Thoracic aorta (tissue), 2 donors: ENCODE measurements at regions not wholly inside any gene's neighbourhood (a gene's known extent, or its start where the extent isn't known, plus 50 kb on each side); places are given as distances from the start of the nearest gene placed in this dataset.
A peak's percentile ranks its signal among the peaks of the same experiment; 100 is the strongest.
"Not testable (repeated sequence)": the region's sequence is repeated elsewhere in the genome, so short reads cannot be mapped to it uniquely, and the experiment has no call there.

Source experiments
- ATAC-seq: fragments of 150-250 bp; one replicate; pipeline ENCODE4 v1.8.0; 2017; ENCODE audit warnings: low read depth; ENCODE audit not compliant: insufficient number of reproducible peaks, low FRiP score
- DNase-seq: peaks from one replicate; pipeline ENCODE4 v3.0.0-alpha.2; 2020; ENCODE audit warnings: low spot score
- H3K27ac ChIP-seq, 2 donors: fragments of 200-600 bp; sonication (generic); 1 replicate in 1 of 2; 2 replicates in 1 of 2; pipeline ENCODE4 v1.5.1; 2016; ENCODE audit warnings: mild to moderate bottlenecking in 2 of 2, moderate library complexity in 2 of 2
- H3K27me3 ChIP-seq: fragments of 200-600 bp; sonication (generic); replicated peaks from 2 replicates; pipeline ENCODE4 v1.6.0; 2016; ENCODE audit warnings: mild to moderate bottlenecking; ENCODE audit not compliant: insufficient read depth
- H3K36me3 ChIP-seq: fragments of 200-600 bp; sonication (generic); one replicate; pipeline ENCODE4 v1.5.1; 2016
- H3K4me1 ChIP-seq, 2 donors: fragments of 200-600 bp; sonication (generic); 1 replicate in 1 of 2; 2 replicates in 1 of 2; pipeline versions ENCODE4 v1.5.1 to v1.6.0; 2016; ENCODE audit warnings: low read depth in 2 of 2, mild to moderate bottlenecking in 1 of 2; ENCODE audit not compliant: control insufficient read depth in 1 of 2
- H3K4me3 ChIP-seq: fragments of 200-600 bp; sonication (generic); 2 replicates; pipeline ENCODE4 v1.5.1; 2016; ENCODE audit warnings: mild to moderate bottlenecking
- H3K9me3 ChIP-seq: fragments of 200-600 bp; sonication (generic); 2 replicates; pipeline ENCODE4 v1.5.1; 2016
- TF ChIP-seq, protein P1 (sequence below): fragments of 200-600 bp; sonication (generic); IDR thresholded peaks from one replicate; pipeline ENCODE4 v1.5.1; 2019; ENCODE audit warnings: antibody characterized with exemption

DNA sequence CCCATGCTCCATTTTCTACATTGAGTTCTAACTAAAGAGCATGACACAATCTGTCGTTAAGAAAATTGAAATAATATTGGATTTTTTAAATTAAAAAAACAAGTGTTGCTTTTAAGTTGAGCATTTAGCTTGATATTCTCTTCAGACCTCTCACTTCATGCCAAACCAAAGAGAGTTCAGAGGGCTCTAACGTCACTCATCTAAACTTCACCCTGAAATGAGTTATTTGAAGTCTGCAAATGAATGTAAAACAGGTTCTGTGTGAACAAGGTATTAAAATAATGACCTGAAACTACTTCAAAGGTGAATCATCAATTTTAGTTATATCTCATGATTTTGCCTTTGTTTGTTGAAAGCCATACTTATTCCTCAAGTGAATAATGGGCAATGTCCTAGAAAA lies 61.8 kb downstream of the MRPL57 start:
- no peaks in the 10 kb centered on the region for H3K36me3 ChIP-seq
- TF ChIP-seq, protein P1, sequence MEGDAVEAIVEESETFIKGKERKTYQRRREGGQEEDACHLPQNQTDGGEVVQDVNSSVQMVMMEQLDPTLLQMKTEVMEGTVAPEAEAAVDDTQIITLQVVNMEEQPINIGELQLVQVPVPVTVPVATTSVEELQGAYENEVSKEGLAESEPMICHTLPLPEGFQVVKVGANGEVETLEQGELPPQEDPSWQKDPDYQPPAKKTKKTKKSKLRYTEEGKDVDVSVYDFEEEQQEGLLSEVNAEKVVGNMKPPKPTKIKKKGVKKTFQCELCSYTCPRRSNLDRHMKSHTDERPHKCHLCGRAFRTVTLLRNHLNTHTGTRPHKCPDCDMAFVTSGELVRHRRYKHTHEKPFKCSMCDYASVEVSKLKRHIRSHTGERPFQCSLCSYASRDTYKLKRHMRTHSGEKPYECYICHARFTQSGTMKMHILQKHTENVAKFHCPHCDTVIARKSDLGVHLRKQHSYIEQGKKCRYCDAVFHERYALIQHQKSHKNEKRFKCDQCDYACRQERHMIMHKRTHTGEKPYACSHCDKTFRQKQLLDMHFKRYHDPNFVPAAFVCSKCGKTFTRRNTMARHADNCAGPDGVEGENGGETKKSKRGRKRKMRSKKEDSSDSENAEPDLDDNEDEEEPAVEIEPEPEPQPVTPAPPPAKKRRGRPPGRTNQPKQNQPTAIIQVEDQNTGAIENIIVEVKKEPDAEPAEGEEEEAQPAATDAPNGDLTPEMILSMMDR = no peak
- no peak for ATAC-seq
- H3K4me3 ChIP-seq = no peak overlapping the region
- H3K27me3 ChIP-seq = no peaks in the 10 kb centered on the region
- H3K9me3 ChIP-seq = no peaks in the 10 kb centered on the region
- no peak overlapping the region for H3K27ac ChIP-seq
- H3K4me1 ChIP-seq = no peaks in the 10 kb centered on the region
- DNase-seq = no peak

DNA sequence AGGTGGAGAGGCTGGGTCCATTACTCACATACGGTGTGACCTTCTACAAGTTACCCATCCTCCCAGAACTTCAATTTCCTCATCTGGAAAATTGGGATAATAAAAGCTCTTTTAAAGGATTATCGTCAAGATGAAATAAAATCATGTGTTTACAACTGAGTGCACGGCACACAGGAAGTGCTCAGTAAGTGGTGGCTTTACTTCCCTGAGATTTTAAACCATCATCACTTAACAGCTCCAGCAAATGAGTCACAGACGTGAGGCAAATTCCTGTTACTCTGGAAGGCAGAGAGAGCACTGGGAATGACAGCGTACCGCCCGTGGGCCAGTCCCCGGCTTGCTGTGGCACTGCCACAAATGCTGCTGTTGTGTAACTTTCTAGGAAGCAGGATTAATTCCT lies 64.1 kb downstream of the MRPL57 start:
- H3K4me1 ChIP-seq = no peaks in the 10 kb centered on the region
- H3K36me3 ChIP-seq = no peaks in the 10 kb centered on the region
- H3K9me3 ChIP-seq = no peaks in the 10 kb centered on the region
- no peak overlapping the region for H3K27ac ChIP-seq
- no peaks in the 10 kb centered on the region for H3K27me3 ChIP-seq
- ATAC-seq (peak; percentile 21), DNase-seq (no peak)
- H3K4me3 ChIP-seq = no peak overlapping the region
- TF ChIP-seq, protein P1 = no peak

DNA sequence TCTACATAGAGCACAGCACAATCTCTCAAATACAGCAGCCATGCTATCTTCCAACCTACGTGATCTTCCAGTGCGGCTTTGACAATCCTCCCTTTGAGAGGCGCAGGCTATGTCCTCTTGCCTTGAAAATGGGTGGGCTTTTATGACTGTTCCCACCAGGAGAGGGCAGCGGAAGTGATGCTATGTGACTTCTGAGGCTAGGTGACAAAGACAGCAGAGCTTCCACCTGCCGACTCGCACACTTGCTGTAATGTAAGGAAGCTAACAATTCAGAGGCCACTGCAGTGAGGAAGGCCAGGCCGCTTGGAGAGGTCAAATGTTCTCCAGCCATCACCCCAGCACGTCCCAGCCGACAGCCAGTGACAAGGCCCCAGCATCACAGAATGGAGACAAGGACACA lies 65.8 kb downstream of the MRPL57 start:
- TF ChIP-seq, protein P1 = no peak
- ATAC-seq = no peak

DNA sequence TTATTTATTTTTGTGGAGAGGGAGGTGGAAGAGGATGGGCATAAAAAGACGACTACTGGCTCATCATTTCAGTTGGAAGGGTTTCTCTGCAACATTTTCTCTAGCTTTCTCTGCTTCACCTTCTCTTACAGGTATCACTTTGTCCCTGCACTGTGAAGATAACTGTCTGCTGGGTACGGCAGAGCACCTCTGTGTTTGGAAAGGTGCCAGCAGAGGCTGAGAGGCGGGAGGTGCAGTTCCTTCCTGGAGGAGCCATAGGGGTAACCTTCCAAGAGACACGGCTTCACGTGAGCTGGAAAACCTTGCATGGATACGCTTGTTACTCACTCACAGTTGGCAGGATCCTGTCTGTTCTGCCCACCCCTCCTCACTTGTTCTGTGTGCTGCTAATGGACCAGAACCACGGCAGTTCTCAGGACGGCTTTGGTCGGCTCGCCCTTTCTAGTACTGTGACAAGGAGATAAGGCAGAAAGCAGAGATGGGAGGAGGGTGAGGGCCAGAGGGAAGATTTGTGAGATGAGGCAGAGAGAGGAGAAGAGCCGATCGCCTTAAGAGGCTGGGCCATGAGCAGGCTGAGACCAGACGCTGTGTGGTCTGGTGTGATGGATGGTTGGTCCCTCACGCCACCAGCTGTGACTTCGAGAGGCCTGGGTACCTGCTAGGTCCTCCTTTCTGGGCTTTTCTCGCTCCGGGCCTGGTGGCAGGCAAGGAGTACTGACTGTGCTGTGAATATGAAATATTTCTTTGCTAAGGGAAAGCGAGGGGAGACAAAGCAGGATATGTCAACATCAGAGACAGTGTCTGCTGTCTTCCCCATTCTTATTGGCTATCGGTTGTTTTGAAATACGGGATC lies 66.8 kb downstream of the MRPL57 start:
- H3K27me3 ChIP-seq = no peaks in the 10 kb centered on the region
- TF ChIP-seq, protein P1 = no peak
- DNase-seq (no peak), ATAC-seq (no peak)
- H3K4me1 ChIP-seq = no peaks in the 10 kb centered on the region
- H3K4me3 ChIP-seq = no peak overlapping the region
- H3K27ac ChIP-seq = no peak overlapping the region
- H3K36me3 ChIP-seq = no peaks in the 10 kb centered on the region
- no peaks in the 10 kb centered on the region for H3K9me3 ChIP-seq

More for the DNA sequence above, 65.8 kb downstream of the MRPL57 start:
- no peak for DNase-seq
- Histone ChIP-seq H3K36me3 (no peaks in the 10 kb centered on the region), H3K27ac (no peak overlapping the region), H3K9me3 (no peaks in the 10 kb centered on the region), H3K4me3 (no peak overlapping the region), H3K27me3 (no peaks in the 10 kb centered on the region), H3K4me1 (no peaks in the 10 kb centered on the region)

DNA sequence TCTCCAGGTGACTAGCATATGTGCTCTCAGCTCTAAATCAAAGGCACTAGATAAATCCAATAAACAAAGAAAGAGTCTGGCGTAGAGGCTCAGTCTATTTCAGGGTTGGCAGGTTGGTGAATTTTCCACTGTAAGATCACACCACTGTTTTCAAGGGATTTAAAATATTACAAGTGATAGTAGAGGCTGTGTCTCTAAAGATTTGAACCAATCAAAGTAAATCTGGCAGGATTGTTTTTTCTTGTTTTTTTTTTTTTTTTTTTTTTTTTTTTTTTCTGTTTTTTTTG lies 67.4 kb downstream of the MRPL57 start:
- not testable (repeated sequence) for DNase-seq, ATAC-seq, H3K27ac ChIP-seq, H3K4me3 ChIP-seq, H3K27me3 ChIP-seq, H3K4me1 ChIP-seq, H3K9me3 ChIP-seq, H3K36me3 ChIP-seq
